Loucy (cell line): ENCODE measurements at regions not wholly inside any gene's neighbourhood (a gene's known extent, or its start where the extent isn't known, plus 50 kb on each side); places are given as distances from the start of the nearest gene placed in this dataset.

ENCODE experiments used
- H2AFZ ChIP-seq: fragments of 200-600 bp; sonication (generic); 2 replicates; pipeline ENCODE4 v1.6.0; 2016; ENCODE audit warnings: antibody characterized with exemption, mild to moderate bottlenecking, low read length, moderate library complexity
- H3F3A ChIP-seq: fragments of 200-600 bp; 2 replicates; pipeline ENCODE4 v1.6.0; 2016; ENCODE audit warnings: antibody characterized with exemption, low read depth, mild to moderate bottlenecking
- H3K27me3 ChIP-seq: fragments of 200-600 bp; sonication (generic); 2 replicates; pipeline ENCODE4 v1.6.1; 2014; ENCODE audit warnings: low read length, mild to moderate bottlenecking; ENCODE audit not compliant: insufficient read depth, poor library complexity, severe bottlenecking
- H3K36me3 ChIP-seq: fragments of 200-600 bp; sonication (generic); 2 replicates; pipeline ENCODE4 v1.6.1; 2016; ENCODE audit warnings: low read length; ENCODE audit not compliant: insufficient read depth
- H3K4me1 ChIP-seq: fragments of 200-600 bp; sonication (generic); 2 replicates; pipeline ENCODE4 v1.5.1; 2014; ENCODE audit warnings: low read length, mild to moderate bottlenecking; ENCODE audit not compliant: insufficient read depth, poor library complexity, severe bottlenecking
- H3K4me2 ChIP-seq: fragments of 200-600 bp; sonication (generic); 2 replicates; pipeline ENCODE4 v1.6.0; 2014; ENCODE audit warnings: antibody characterized with exemption, low read length, low read depth, mild to moderate bottlenecking; ENCODE audit not compliant: poor library complexity, severe bottlenecking
- H3K4me3 ChIP-seq: fragments of 200-600 bp; sonication (generic); 2 replicates; pipeline ENCODE4 v1.5.1; 2014; ENCODE audit warnings: low read length, mild to moderate bottlenecking, mixed read lengths; ENCODE audit not compliant: poor library complexity, severe bottlenecking
- H3K79me2 ChIP-seq: fragments of 200-600 bp; sonication (generic); 2 replicates; pipeline ENCODE4 v1.6.1; 2014; ENCODE audit warnings: low read length; ENCODE audit not compliant: insufficient read depth
- H3K9ac ChIP-seq: fragments of 200-600 bp; sonication (generic); 2 replicates; pipeline ENCODE4 v1.6.0; 2014; ENCODE audit warnings: mild to moderate bottlenecking, low read depth, low read length, moderate library complexity; ENCODE audit not compliant: poor library complexity, severe bottlenecking
- H3K9me2 ChIP-seq: fragments of 200-600 bp; sonication (generic); replicated peaks from 2 replicates; pipeline ENCODE4 v1.6.1; 2016; ENCODE audit warnings: low read depth, low read length, mixed read lengths
- H3K9me3 ChIP-seq: fragments of 200-600 bp; sonication (generic); 2 replicates; pipeline ENCODE4 v1.6.1; 2014; ENCODE audit warnings: mild to moderate bottlenecking, antibody characterized with exemption, low read length, low read depth; ENCODE audit not compliant: insufficient read depth
- H4K20me1 ChIP-seq: fragments of 200-600 bp; sonication (generic); 2 replicates; pipeline ENCODE4 v1.6.0; 2014; ENCODE audit warnings: antibody characterized with exemption, low read length, mild to moderate bottlenecking; ENCODE audit not compliant: insufficient read depth, poor library complexity, severe bottlenecking
- EZH2phosphoT487 ChIP-seq: fragments of 200-600 bp; IDR thresholded peaks from 2 replicates; pipeline ENCODE4 v1.6.1; 2018; ENCODE audit warnings: antibody characterized with exemption, mild to moderate bottlenecking, moderate library complexity, borderline replicate concordance
- TF ChIP-seq, protein P1 (sequence below): fragments of 200-600 bp; sonication (generic); conservative IDR thresholded peaks from 2 replicates; pipeline ENCODE4 v1.5.1; 2014; ENCODE audit warnings: mild to moderate bottlenecking, antibody characterized with exemption, low read length

DNA sequence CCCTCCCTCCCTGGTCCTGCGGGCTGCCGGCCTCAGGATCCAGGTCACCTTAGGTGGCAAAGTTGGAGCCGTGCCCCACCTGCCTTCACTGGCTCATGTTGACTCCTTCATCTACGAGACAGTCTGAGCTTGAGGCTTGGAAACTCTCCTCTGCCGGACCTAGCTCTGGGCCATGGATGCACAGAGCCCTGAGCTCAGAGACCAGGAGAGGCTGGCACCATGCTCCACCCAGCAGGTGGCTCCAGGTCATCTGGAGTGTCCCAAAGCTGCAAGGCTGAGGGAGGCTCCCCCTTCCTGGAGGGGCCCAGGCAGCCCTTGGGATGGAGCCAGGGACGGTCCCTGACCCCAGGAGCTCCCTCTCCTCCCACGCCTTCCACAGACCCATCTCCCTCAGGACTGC is 81.3 kb downstream of the PDGFA start:
- Histone ChIP-seq H3K4me3 (no peak overlapping the region), H3K79me2 (no peaks in the 10 kb centered on the region), H3F3A (no peaks in the 10 kb centered on the region), H3K9me2 (no peaks in the 10 kb centered on the region), H2AFZ (no peak overlapping the region), H3K27me3 (no peaks in the 10 kb centered on the region), H3K4me2 (no peak overlapping the region), H4K20me1 (no peaks in the 10 kb centered on the region), H3K36me3 (no peaks in the 10 kb centered on the region), H3K9ac (no peak overlapping the region), H3K9me3 (peaks cover 43% of the 10 kb centered on the region; the same call in 1 of the 2 replicates), H3K4me1 (no peaks in the 10 kb centered on the region)
- TF ChIP-seq, protein P1, sequence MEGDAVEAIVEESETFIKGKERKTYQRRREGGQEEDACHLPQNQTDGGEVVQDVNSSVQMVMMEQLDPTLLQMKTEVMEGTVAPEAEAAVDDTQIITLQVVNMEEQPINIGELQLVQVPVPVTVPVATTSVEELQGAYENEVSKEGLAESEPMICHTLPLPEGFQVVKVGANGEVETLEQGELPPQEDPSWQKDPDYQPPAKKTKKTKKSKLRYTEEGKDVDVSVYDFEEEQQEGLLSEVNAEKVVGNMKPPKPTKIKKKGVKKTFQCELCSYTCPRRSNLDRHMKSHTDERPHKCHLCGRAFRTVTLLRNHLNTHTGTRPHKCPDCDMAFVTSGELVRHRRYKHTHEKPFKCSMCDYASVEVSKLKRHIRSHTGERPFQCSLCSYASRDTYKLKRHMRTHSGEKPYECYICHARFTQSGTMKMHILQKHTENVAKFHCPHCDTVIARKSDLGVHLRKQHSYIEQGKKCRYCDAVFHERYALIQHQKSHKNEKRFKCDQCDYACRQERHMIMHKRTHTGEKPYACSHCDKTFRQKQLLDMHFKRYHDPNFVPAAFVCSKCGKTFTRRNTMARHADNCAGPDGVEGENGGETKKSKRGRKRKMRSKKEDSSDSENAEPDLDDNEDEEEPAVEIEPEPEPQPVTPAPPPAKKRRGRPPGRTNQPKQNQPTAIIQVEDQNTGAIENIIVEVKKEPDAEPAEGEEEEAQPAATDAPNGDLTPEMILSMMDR = no peak
- no peak for TF ChIP-seq EZH2phosphoT487

DNA sequence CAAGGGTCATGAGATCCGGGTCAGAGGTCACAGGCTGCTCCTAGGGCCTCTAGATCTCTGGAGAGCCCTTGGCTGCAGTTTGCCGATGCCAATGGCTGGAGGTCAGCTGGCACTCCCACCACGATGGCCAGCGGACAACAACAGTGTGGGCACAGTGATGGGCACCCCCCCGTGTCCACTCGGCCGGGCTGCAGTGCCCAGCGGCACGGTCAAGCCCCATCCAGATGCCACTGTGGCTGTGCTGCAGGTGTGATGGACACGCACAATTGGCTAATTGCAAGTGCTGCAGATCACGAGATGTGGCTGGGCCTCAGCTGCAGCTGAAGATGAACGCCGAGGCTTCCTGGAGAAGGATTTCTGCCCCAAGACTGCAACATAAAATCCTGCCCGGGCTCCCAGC is 80.7 kb downstream of the PDGFA start:
- Histone ChIP-seq H3K4me2 (no peak overlapping the region), H4K20me1 (no peaks in the 10 kb centered on the region), H2AFZ (no peak overlapping the region), H3K4me3 (no peak overlapping the region), H3K9me2 (no peaks in the 10 kb centered on the region), H3K4me1 (no peaks in the 10 kb centered on the region), H3K9ac (no peak overlapping the region), H3K9me3 (peaks cover 45% of the 10 kb centered on the region; the same call in 1 of the 2 replicates), H3K79me2 (no peaks in the 10 kb centered on the region), H3K27me3 (no peaks in the 10 kb centered on the region), H3K36me3 (no peaks in the 10 kb centered on the region), H3F3A (no peaks in the 10 kb centered on the region)
- TF ChIP-seq, protein P1 = no peak
- no peak for TF ChIP-seq EZH2phosphoT487

- H3K27me3 ChIP-seq = no peaks in the 10 kb centered on the region
- no peak overlapping the region for H3K4me2 ChIP-seq
- H2AFZ ChIP-seq = no peak overlapping the region
- H4K20me1 ChIP-seq = no peaks in the 10 kb centered on the region
- H3K4me1 ChIP-seq = no peaks in the 10 kb centered on the region
- H3K36me3 ChIP-seq = no peaks in the 10 kb centered on the region
- H3K79me2 ChIP-seq = no peaks in the 10 kb centered on the region
- H3K9me3 ChIP-seq = peaks cover 45% of the 10 kb centered on the region; the same call in 1 of the 2 replicates
- no peaks in the 10 kb centered on the region for H3F3A ChIP-seq
- H3K4me3 ChIP-seq = no peak overlapping the region
- no peak overlapping the region for H3K9ac ChIP-seq
- H3K9me2 ChIP-seq = no peaks in the 10 kb centered on the region
- no peak for TF ChIP-seq EZH2phosphoT487
- TF ChIP-seq, protein P1 = no peak
Observed at GRCh38 chr7:440059-440749, 79.4 kb downstream of the PDGFA start.
